HAP-1 (cell line): ENCODE measurements at regions not wholly inside any gene's neighbourhood (a gene's known extent, or its start where the extent isn't known, plus 50 kb on each side); places are given as distances from the start of the nearest gene placed in this dataset.

Experiments
- DNase-seq, 2 experiments: peaks; one replicate each; pipeline ENCODE4 v3.0.0-alpha.2; 2016 to 2020; ENCODE audit warnings: low spot score in 2 of 2
- H3K27me3 ChIP-seq: fragments of 250-450 bp; sonication (Bioruptor Pico); 2 replicates; pipeline ENCODE4 v1.5.1; 2020; ENCODE audit warnings: low read depth, mild to moderate bottlenecking, moderate library complexity
- H3K36me3 ChIP-seq: fragments of 250-450 bp; sonication (Bioruptor Pico); replicated peaks from 2 replicates; pipeline ENCODE4 v1.5.1; 2020; ENCODE audit warnings: mild to moderate bottlenecking
- H3K4me1 ChIP-seq: fragments of 250-450 bp; sonication (Bioruptor Pico); 2 replicates; pipeline ENCODE4 v1.5.1; 2020; ENCODE audit warnings: mild to moderate bottlenecking
- H3K4me3 ChIP-seq: fragments of 250-450 bp; sonication (Bioruptor Pico); 2 replicates; pipeline ENCODE4 v1.5.1; 2020; ENCODE audit warnings: mild to moderate bottlenecking, moderate library complexity
- H3K9me3 ChIP-seq: fragments of 250-450 bp; sonication (Bioruptor Pico); 2 replicates; pipeline ENCODE4 v1.5.1; 2020; ENCODE audit warnings: mild to moderate bottlenecking, moderate library complexity
- in situ Hi-C: fragments of 300-500 bp; cut with MboI; formaldehyde crosslinking; loops from 3 replicates; pipeline ENCODE4 v1.14.3; 2020; ENCODE audit warnings: low sequenced_read_pairs, inconsistent platforms, mixed read lengths

- no peaks in the 10 kb centered on the region for H3K9me3 ChIP-seq
- no peaks in the 10 kb centered on the region for H3K4me1 ChIP-seq
- in situ Hi-C loops: no loop called here
- no peaks in the 10 kb centered on the region for H3K27me3 ChIP-seq
- DNase-seq: no peak
- no peak overlapping the region for H3K4me3 ChIP-seq
- no peaks in the 10 kb centered on the region for H3K36me3 ChIP-seq
Measured at GRCh38 chr10:56912043-56912442, 551.0 kb upstream of the ZWINT start.

DNA sequence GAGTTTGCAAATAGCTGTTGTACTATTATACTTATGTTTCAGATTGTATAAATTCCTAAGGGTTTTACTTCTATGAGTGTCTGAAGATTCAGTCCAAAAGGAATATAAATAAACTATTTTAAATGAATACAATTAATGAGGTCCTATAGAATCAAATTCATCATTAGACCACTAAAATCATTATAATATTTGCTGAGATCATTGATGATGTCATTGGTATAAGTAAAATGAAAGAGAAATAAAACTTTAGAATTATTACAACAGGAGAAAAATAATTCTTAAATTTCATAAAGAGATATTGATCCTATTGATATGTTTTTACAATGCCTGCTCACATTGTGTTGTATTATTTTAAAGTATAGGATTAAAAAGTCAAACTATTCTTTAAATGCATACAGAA lies 544.0 kb upstream of the ZWINT start:
- in situ Hi-C loops: no loop called here
- Histone ChIP-seq H3K36me3 (no peaks in the 10 kb centered on the region), H3K4me1 (no peaks in the 10 kb centered on the region), H3K27me3 (no peaks in the 10 kb centered on the region), H3K9me3 (no peaks in the 10 kb centered on the region), H3K4me3 (no peak overlapping the region)
- DNase-seq: no peak

GRCh38 chr10:56902554-56902953 lies 541.5 kb upstream of the ZWINT start:
- Histone ChIP-seq H3K27me3 (no peaks in the 10 kb centered on the region), H3K4me1 (no peaks in the 10 kb centered on the region), H3K9me3 (no peaks in the 10 kb centered on the region), H3K4me3 (no peak overlapping the region), H3K36me3 (no peaks in the 10 kb centered on the region)
- in situ Hi-C loops: no loop called here
- no peak for DNase-seq

- no peaks in the 10 kb centered on the region for H3K36me3 ChIP-seq
- in situ Hi-C loops: no loop called here
- H3K9me3 ChIP-seq: no peaks in the 10 kb centered on the region
- no peaks in the 10 kb centered on the region for H3K27me3 ChIP-seq
- no peak for DNase-seq
- H3K4me1 ChIP-seq: no peaks in the 10 kb centered on the region
- no peak overlapping the region for H3K4me3 ChIP-seq
Measured at GRCh38 chr10:56895306-56895705, 534.2 kb upstream of the ZWINT start.

- Histone ChIP-seq H3K4me1 (no peaks in the 10 kb centered on the region), H3K36me3 (no peaks in the 10 kb centered on the region), H3K4me3 (no peak overlapping the region), H3K27me3 (no peaks in the 10 kb centered on the region), H3K9me3 (no peaks in the 10 kb centered on the region)
- in situ Hi-C loops: no loop called here
- no peak for DNase-seq
Measured at GRCh38 chr10:56881218-56881617, 520.2 kb upstream of the ZWINT start.

GRCh38 chr10:56880606-56881005 lies 519.5 kb upstream of the ZWINT start:
- H3K4me3 ChIP-seq: no peak overlapping the region
- no peaks in the 10 kb centered on the region for H3K27me3 ChIP-seq
- no peaks in the 10 kb centered on the region for H3K4me1 ChIP-seq
- no peak for DNase-seq
- no peaks in the 10 kb centered on the region for H3K9me3 ChIP-seq
- H3K36me3 ChIP-seq: no peaks in the 10 kb centered on the region
- in situ Hi-C loops: no loop called here

GRCh38 chr10:56874950-56875349 lies 513.9 kb upstream of the ZWINT start:
- Histone ChIP-seq H3K4me1 (no peaks in the 10 kb centered on the region), H3K36me3 (no peaks in the 10 kb centered on the region), H3K9me3 (no peaks in the 10 kb centered on the region), H3K27me3 (no peaks in the 10 kb centered on the region), H3K4me3 (no peak overlapping the region)
- in situ Hi-C loops: no loop called here
- no peak for DNase-seq

DNA sequence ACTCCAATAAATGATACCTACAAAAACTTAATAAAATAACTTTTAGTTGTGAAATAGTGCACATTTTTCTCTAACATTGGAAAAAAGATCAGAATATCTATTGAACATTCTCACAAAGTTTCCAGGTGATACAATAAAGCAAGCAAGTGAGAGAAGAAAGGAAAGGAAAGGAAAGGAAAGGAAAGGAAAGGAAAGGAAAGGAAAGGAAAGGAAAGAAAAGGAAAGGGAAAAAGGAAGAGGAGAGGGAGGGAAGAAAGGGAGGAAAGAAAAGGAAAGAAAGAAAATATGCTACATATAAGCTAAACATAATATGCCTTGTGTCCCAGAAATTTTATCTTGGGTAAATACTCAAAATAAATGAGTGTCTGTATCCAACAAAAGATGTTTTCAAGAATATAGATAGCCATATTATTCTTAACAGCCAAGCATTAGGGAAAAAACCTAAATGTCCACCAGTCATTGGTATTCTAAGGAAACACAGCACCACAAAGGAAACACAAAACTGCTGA lies 510.2 kb upstream of the ZWINT start:
- in situ Hi-C loops: no loop called here
- H3K4me1 ChIP-seq: no peaks in the 10 kb centered on the region
- no peak overlapping the region for H3K4me3 ChIP-seq
- H3K36me3 ChIP-seq: no peaks in the 10 kb centered on the region
- no peaks in the 10 kb centered on the region for H3K9me3 ChIP-seq
- no peaks in the 10 kb centered on the region for H3K27me3 ChIP-seq
- DNase-seq: no peak

GRCh38 chr10:56867236-56867635 lies 506.2 kb upstream of the ZWINT start:
- in situ Hi-C loops: no loop called here
- Histone ChIP-seq H3K9me3 (no peaks in the 10 kb centered on the region), H3K4me3 (no peak overlapping the region), H3K36me3 (no peaks in the 10 kb centered on the region), H3K4me1 (no peaks in the 10 kb centered on the region), H3K27me3 (no peaks in the 10 kb centered on the region)
- no peak for DNase-seq

DNA sequence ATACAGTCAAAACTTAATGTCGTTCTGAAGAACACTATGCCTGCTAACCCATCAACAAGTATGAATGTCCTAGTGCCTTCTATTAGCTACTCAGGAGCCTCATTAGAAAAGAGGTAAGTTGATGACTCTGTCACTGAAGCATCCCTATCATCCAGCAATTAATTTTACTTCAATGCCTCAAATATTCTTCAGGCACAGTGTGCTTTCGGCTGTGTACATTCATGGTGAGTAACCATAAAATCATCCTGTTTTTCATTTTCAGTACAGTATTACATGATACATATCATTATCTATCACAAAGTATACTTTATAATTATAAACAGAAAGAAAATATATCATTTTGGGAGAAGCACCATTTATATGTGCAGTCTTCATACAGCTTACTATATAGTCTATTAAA lies 495.5 kb upstream of the ZWINT start:
- Histone ChIP-seq H3K36me3 (no peaks in the 10 kb centered on the region), H3K9me3 (no peaks in the 10 kb centered on the region), H3K27me3 (no peaks in the 10 kb centered on the region), H3K4me1 (no peaks in the 10 kb centered on the region), H3K4me3 (no peak overlapping the region)
- in situ Hi-C loops: no loop called here
- no peak for DNase-seq

DNA sequence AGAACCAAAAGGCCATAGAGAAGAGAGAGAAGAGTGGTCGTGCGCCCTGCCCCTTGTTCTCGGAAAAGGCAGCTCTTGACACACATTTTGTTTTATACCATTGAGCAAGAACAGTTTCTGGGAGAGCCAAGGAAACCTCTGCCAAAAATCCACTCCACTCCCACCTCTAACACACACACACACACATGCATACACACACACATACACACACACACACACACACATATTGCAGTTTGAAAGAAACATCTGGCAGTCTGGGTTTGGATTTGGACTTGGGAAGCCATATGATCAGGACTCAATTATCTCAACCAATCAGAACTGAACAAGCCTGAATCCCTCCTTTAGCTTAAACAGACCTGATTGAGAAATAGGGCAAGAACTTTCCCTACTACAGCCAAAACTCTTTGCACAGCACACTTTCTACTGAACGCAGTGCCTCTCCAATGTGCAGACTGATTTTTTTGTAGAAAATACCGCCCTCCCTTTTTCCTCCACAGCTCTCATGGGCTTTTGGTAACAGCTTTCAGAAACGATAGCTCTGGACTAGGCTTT lies 484.0 kb upstream of the ZWINT start:
- Histone ChIP-seq H3K36me3 (no peaks in the 10 kb centered on the region), H3K4me1 (no peaks in the 10 kb centered on the region), H3K4me3 (no peak overlapping the region), H3K27me3 (no peaks in the 10 kb centered on the region), H3K9me3 (no peaks in the 10 kb centered on the region)
- in situ Hi-C loops: no loop called here
- no peak for DNase-seq

- in situ Hi-C loops: no loop called here
- H3K27me3 ChIP-seq: no peaks in the 10 kb centered on the region
- no peaks in the 10 kb centered on the region for H3K36me3 ChIP-seq
- no peak overlapping the region for H3K4me3 ChIP-seq
- no peaks in the 10 kb centered on the region for H3K4me1 ChIP-seq
- no peaks in the 10 kb centered on the region for H3K9me3 ChIP-seq
- no peak for DNase-seq
Measured at GRCh38 chr10:56836659-56837058, 475.6 kb upstream of the ZWINT start.

DNA sequence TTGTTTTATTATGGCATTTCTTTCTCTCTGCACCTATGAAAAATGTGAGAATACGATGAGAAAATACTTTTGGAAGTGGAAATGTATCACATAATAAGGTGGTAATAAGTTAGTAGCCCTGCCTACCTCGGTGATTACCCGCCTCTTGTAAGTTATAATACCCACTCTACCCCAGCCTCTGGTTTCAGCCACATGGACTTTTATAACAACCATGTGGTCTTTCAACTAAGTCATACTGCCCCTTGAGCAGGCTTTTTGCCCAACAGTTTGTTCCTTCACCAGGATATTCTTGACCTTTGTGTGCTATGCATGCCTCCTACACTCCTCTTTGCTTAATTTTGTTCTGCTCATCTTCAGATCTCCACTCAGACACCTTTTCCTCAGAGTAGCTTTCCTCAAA lies 470.6 kb upstream of the ZWINT start:
- no peak for DNase-seq
- Histone ChIP-seq H3K27me3 (no peaks in the 10 kb centered on the region), H3K4me3 (no peak overlapping the region), H3K36me3 (no peaks in the 10 kb centered on the region), H3K4me1 (no peaks in the 10 kb centered on the region), H3K9me3 (no peaks in the 10 kb centered on the region)
- in situ Hi-C loops: no loop called here

DNA sequence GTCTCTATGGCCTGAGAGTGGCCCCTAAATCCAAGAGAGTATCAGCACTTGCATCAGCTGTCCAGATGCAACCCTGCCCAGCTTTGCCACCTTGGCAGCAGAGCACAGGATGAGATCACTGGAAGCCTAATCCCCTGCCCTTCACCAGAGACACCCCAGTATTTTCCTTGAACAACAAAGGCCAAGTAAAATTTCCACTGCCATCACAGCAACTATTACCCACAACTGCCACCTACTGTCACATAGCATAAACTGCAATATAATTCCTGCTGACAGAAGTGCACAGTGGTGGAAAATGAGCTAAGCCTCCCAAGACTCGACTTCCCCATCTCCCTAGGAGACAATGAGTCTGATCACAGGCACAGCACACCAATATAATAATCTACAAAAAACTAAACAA lies 462.8 kb upstream of the ZWINT start:
- Histone ChIP-seq H3K4me1 (no peaks in the 10 kb centered on the region), H3K27me3 (no peaks in the 10 kb centered on the region), H3K36me3 (no peaks in the 10 kb centered on the region), H3K9me3 (0 out of 2 replicates have a peak, but pooled peaks cover 2% of the 10 kb centered on the region), H3K4me3 (no peak overlapping the region)
- peak; percentile 10 to 16 for DNase-seq
- in situ Hi-C loops: no loop called here

DNA sequence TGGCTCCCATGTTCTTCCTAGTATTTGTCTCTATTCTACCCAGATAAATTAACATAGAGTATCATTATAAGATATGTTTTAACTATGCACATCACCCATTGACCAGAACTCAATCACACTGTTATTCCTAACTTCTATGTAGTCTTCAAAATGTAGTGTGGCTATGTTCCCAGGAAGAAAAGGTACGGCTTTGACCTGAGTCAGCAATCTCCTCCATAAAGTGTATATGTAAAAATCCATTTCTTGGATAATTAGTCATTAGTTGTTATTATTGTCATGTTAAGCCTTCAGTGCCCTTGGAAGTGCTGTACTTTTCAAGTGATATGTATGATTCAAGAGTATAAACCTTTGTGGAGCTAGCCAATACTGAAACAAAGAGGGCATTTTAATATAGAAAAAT lies 444.0 kb upstream of the ZWINT start:
- in situ Hi-C loops: no loop called here
- DNase-seq: no peak
- H3K9me3 ChIP-seq: no peaks in the 10 kb centered on the region
- no peaks in the 10 kb centered on the region for H3K36me3 ChIP-seq
- H3K27me3 ChIP-seq: no peaks in the 10 kb centered on the region
- peaks cover 4% of the 10 kb centered on the region; the same call in 1 of the 2 replicates for H3K4me1 ChIP-seq
- no peak overlapping the region for H3K4me3 ChIP-seq
